GM23338 (cell line): ENCODE measurements at regions not wholly inside any gene's neighbourhood (a gene's known extent, or its start where the extent isn't known, plus 50 kb on each side); places are given as distances from the start of the nearest gene placed in this dataset.
A peak's percentile ranks its signal among the peaks of the same experiment; 100 is the strongest.

Experiments used
- ATAC-seq: fragments of 200-7000 bp; cut with Tn5 transposase; 3 replicates; pipeline ENCODE4 v1.9.1; 2020
- DNase-seq: peaks from one replicate; pipeline ENCODE4 v3.0.0-alpha.2; 2015; ENCODE audit warnings: low spot score
- H2AFZ ChIP-seq: fragments of 200-600 bp; sonication (generic); 2 replicates; pipeline ENCODE4 v1.8.0; 2016; ENCODE audit warnings: antibody characterized with exemption, mild to moderate bottlenecking, moderate library complexity
- H3F3A ChIP-seq: fragments of 200-600 bp; sonication (generic); replicated peaks from 2 replicates; pipeline ENCODE4 v1.8.0; 2017; ENCODE audit warnings: antibody characterized with exemption, mixed run types, low read depth
- H3K27ac ChIP-seq: fragments of 200-600 bp; sonication (generic); 2 replicates; pipeline ENCODE4 v1.6.1; 2016; ENCODE audit warnings: low read depth
- H3K27me3 ChIP-seq: fragments of 200-600 bp; sonication (generic); 2 replicates; pipeline ENCODE4 v1.8.0; 2016; ENCODE audit warnings: mild to moderate bottlenecking, mixed run types, moderate library complexity; ENCODE audit not compliant: insufficient read depth
- H3K36me3 ChIP-seq: fragments of 200-600 bp; sonication (generic); 2 replicates; pipeline ENCODE4 v1.8.0; 2016; ENCODE audit warnings: mild to moderate bottlenecking; ENCODE audit not compliant: insufficient read depth
- H3K4me1 ChIP-seq: fragments of 200-600 bp; sonication (generic); 2 replicates; pipeline ENCODE4 v1.8.0; 2016; ENCODE audit warnings: mild to moderate bottlenecking, moderate library complexity; ENCODE audit not compliant: insufficient read depth
- H3K4me2 ChIP-seq: fragments of 200-600 bp; sonication (generic); 2 replicates; pipeline ENCODE4 v1.7.1; 2017; ENCODE audit warnings: mixed run types
- H3K4me3 ChIP-seq: fragments of 200-600 bp; sonication (generic); 2 replicates; pipeline ENCODE4 v1.6.1; 2016; ENCODE audit warnings: mixed run types
- H3K79me2 ChIP-seq: fragments of 200-600 bp; sonication (generic); replicated peaks from 2 replicates; pipeline ENCODE4 v1.8.0; 2017; ENCODE audit warnings: mild to moderate bottlenecking; ENCODE audit not compliant: insufficient read depth
- H3K9me2 ChIP-seq: fragments of 200-600 bp; sonication (generic); 2 replicates; pipeline ENCODE4 v1.8.0; 2017; ENCODE audit not compliant: insufficient read depth
- H4K20me1 ChIP-seq: fragments of 200-600 bp; sonication (generic); replicated peaks from 2 replicates; pipeline ENCODE4 v1.8.0; 2017; ENCODE audit warnings: mild to moderate bottlenecking; ENCODE audit not compliant: insufficient read depth
- H3K27ac Mint-ChIP-seq: 2 replicates; pipeline ENCODE4 v1.8.0; 2020; ENCODE audit warnings: inconsistent platforms, mild to moderate bottlenecking, moderate library complexity, mixed read lengths
- H3K27me3 Mint-ChIP-seq: 3 replicates; pipeline ENCODE4 v1.8.0; 2022; ENCODE audit warnings: low read depth, mild to moderate bottlenecking, moderate library complexity, mixed read lengths, inconsistent platforms; ENCODE audit not compliant: insufficient read depth, poor library complexity
- H3K36me3 Mint-ChIP-seq: 3 replicates; pipeline ENCODE4 v1.8.0; 2021; ENCODE audit warnings: low read depth, mild to moderate bottlenecking, inconsistent platforms, moderate library complexity, mixed read lengths
- H3K4me1 Mint-ChIP-seq: 3 replicates; pipeline ENCODE4 v1.8.0; 2020; ENCODE audit warnings: mild to moderate bottlenecking, inconsistent platforms, mixed read lengths
- H3K4me3 Mint-ChIP-seq: 3 replicates; pipeline ENCODE4 v1.8.0; 2021; ENCODE audit warnings: moderate library complexity, mild to moderate bottlenecking, inconsistent platforms, mixed read lengths
- H3K9me3 Mint-ChIP-seq: 3 replicates; pipeline ENCODE4 v1.8.0; 2020; ENCODE audit warnings: moderate library complexity, mild to moderate bottlenecking, inconsistent platforms, mixed read lengths
- EZH2 ChIP-seq: fragments of 200-600 bp; sonication (generic); IDR thresholded peaks from one replicate; pipeline ENCODE4 v1.8.0; 2017; ENCODE audit warnings: antibody characterized with exemption, mild to moderate bottlenecking, low read depth; ENCODE audit not compliant: unreplicated experiment
- JUNB ChIP-seq: IDR thresholded peaks from one replicate; pipeline ENCODE4 v1.6.1; 2016; ENCODE audit warnings: antibody characterized with exemption; ENCODE audit not compliant: unreplicated experiment
- NANOG ChIP-seq: IDR thresholded peaks from 2 replicates; pipeline ENCODE4 v1.6.1; 2016; ENCODE audit warnings: antibody characterized with exemption, borderline replicate concordance
- TF ChIP-seq, protein P1 (sequence below): fragments of 250-450 bp; sonication (Bioruptor Pico); IDR thresholded peaks from 2 replicates; pipeline ENCODE4 v1.5.0; 2020; ENCODE audit warnings: mild to moderate bottlenecking, moderate library complexity

GRCh38 chr4:147173322-147173721 is 227.7 kb upstream of the TTC29 start (continued):
- TF ChIP-seq, protein P1, sequence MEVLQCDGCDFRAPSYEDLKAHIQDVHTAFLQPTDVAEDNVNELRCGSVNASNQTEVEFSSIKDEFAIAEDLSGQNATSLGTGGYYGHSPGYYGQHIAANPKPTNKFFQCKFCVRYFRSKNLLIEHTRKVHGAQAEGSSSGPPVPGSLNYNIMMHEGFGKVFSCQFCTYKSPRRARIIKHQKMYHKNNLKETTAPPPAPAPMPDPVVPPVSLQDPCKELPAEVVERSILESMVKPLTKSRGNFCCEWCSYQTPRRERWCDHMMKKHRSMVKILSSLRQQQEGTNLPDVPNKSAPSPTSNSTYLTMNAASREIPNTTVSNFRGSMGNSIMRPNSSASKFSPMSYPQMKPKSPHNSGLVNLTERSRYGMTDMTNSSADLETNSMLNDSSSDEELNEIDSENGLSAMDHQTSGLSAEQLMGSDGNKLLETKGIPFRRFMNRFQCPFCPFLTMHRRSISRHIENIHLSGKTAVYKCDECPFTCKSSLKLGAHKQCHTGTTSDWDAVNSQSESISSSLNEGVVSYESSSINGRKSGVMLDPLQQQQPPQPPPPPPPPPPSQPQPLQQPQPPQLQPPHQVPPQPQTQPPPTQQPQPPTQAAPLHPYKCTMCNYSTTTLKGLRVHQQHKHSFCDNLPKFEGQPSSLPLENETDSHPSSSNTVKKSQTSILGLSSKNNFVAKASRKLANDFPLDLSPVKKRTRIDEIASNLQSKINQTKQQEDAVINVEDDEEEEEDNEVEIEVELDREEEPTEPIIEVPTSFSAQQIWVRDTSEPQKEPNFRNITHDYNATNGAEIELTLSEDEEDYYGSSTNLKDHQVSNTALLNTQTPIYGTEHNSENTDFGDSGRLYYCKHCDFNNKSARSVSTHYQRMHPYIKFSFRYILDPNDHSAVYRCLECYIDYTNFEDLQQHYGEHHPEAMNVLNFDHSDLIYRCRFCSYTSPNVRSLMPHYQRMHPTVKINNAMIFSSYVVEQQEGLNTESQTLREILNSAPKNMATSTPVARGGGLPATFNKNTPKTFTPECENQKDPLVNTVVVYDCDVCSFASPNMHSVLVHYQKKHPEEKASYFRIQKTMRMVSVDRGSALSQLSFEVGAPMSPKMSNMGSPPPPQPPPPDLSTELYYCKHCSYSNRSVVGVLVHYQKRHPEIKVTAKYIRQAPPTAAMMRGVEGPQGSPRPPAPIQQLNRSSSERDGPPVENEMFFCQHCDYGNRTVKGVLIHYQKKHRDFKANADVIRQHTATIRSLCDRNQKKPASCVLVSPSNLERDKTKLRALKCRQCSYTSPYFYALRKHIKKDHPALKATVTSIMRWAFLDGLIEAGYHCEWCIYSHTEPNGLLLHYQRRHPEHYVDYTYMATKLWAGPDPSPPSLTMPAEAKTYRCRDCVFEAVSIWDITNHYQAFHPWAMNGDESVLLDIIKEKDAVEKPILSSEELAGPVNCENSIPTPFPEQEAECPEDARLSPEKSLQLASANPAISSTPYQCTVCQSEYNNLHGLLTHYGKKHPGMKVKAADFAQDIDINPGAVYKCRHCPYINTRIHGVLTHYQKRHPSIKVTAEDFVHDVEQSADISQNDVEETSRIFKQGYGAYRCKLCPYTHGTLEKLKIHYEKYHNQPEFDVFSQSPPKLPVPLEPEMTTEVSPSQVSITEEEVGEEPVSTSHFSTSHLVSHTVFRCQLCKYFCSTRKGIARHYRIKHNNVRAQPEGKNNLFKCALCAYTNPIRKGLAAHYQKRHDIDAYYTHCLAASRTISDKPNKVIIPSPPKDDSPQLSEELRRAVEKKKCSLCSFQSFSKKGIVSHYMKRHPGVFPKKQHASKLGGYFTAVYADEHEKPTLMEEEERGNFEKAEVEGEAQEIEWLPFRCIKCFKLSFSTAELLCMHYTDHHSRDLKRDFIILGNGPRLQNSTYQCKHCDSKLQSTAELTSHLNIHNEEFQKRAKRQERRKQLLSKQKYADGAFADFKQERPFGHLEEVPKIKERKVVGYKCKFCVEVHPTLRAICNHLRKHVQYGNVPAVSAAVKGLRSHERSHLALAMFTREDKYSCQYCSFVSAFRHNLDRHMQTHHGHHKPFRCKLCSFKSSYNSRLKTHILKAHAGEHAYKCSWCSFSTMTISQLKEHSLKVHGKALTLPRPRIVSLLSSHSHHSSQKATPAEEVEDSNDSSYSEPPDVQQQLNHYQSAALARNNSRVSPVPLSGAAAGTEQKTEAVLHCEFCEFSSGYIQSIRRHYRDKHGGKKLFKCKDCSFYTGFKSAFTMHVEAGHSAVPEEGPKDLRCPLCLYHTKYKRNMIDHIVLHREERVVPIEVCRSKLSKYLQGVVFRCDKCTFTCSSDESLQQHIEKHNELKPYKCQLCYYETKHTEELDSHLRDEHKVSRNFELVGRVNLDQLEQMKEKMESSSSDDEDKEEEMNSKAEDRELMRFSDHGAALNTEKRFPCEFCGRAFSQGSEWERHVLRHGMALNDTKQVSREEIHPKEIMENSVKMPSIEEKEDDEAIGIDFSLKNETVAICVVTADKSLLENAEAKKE = no peak

- Mint-ChIP-seq H3K27ac (no peak overlapping the region), H3K4me1 (peaks cover 8% of the 10 kb centered on the region; the same call in 2 of the 3 replicates), H3K4me3 (no peak overlapping the region), H3K27me3 (no peaks in the 10 kb centered on the region), H3K36me3 (no peaks in the 10 kb centered on the region), H3K9me3 (no peaks in the 10 kb centered on the region)
- no peaks in the 10 kb centered on the region for H4K20me1 ChIP-seq
- H3K79me2 ChIP-seq = no peaks in the 10 kb centered on the region
- no peak overlapping the region for H3K4me2 ChIP-seq
- H3K9me2 ChIP-seq = no peaks in the 10 kb centered on the region
- no peaks in the 10 kb centered on the region for H3K36me3 ChIP-seq
- ATAC-seq (no peak), DNase-seq (no peak)
- no peaks in the 10 kb centered on the region for H3K27me3 ChIP-seq
- no peak overlapping the region for H3K27ac ChIP-seq
- TF ChIP-seq NANOG = no peak
- H3K4me1 ChIP-seq = no peaks in the 10 kb centered on the region
- no peak overlapping the region for H3K4me3 ChIP-seq
- H2AFZ ChIP-seq = peak overlapping the region; percentile 19; the same call in 1 of the 2 replicates
- H3F3A ChIP-seq = no peaks in the 10 kb centered on the region
Measured at GRCh38 chr4:147173797-147174432, 228.3 kb upstream of the TTC29 start.

DNA sequence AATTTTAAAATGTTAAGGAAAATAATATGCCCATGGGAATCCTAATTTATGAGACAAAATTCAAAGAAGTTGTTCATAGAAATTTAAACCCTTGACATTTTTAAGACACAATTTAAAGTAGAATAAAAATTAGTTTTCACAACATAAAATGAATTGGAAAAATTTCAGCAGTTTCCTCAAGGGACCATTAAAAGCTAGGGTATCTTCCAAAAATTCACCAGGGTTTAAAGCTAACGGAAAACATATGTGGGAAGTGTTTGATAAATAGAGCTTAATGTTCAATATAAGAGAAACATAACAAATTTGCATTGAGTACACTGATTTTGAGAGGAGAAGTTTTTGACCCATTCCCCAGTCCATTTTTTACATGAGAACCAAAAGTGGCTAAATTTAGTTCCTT is 228.9 kb upstream of the TTC29 start:
- Histone ChIP-seq H3K27me3 (no peaks in the 10 kb centered on the region), H3K36me3 (no peaks in the 10 kb centered on the region), H3K27ac (no peak overlapping the region), H3K4me1 (no peaks in the 10 kb centered on the region), H3K4me2 (no peak overlapping the region), H3K79me2 (no peaks in the 10 kb centered on the region), H2AFZ (no peak overlapping the region), H3F3A (no peaks in the 10 kb centered on the region), H3K9me2 (no peaks in the 10 kb centered on the region), H3K4me3 (no peak overlapping the region), H4K20me1 (no peaks in the 10 kb centered on the region)
- no peak overlapping the region for H3K27ac Mint-ChIP-seq
- H3K4me1 Mint-ChIP-seq = peaks cover 8% of the 10 kb centered on the region; the same call in 2 of the 3 replicates
- H3K4me3 Mint-ChIP-seq = no peak overlapping the region
- H3K36me3 Mint-ChIP-seq = no peaks in the 10 kb centered on the region
- H3K27me3 Mint-ChIP-seq = no peaks in the 10 kb centered on the region
- DNase-seq (no peak), ATAC-seq (no peak)
- no peaks in the 10 kb centered on the region for H3K9me3 Mint-ChIP-seq
- TF ChIP-seq EZH2 (no peak), JUNB (no peak)
- TF ChIP-seq, protein P1 = no peak
